GM12878 (cell line): ENCODE measurements at regions not wholly inside any gene's neighbourhood (a gene's known extent, or its start where the extent isn't known, plus 50 kb on each side); places are given as distances from the start of the nearest gene placed in this dataset.

Source experiments
- ATAC-seq: fragments of 200-7000 bp; cut with Tn5 transposase; 3 replicates; pipeline ENCODE4 v1.9.1; 2020; ENCODE audit warnings: mild to moderate bottlenecking, moderate library complexity
- BruUV-seq: library from RNA; stranded (reverse); fragments of 400-500 nt; replicated peaks from 2 replicates; lab custom pipeline; 2021; lab: Mats Ljungman, UMichigan
- CTCF ChIA-PET: fragments of 300-600 bp; sonication (Branson Sonifier 250); formaldehyde crosslinking; extraction: SDS; loops from one replicate; lab custom pipeline; 2021; ENCODE audit warnings: inconsistent platforms; lab: Yijun Ruan, JAX
- POLR2A ChIA-PET: fragments of 350-600 bp; formaldehyde crosslinking; extraction: SDS; loops from one replicate; lab custom pipeline; 2021; ENCODE audit warnings: inconsistent platforms; lab: Charles Lee
- RAD21 ChIA-PET: fragments of 300-600 bp; sonication (Branson Sonifier 250); formaldehyde crosslinking; loops from one replicate; lab custom pipeline; 2023; ENCODE audit warnings: antibody characterized with exemption; ENCODE audit not compliant: unreplicated experiment; lab: Charles Lee
- SMC1A ChIA-PET: fragments of 300-600 bp; sonication (Branson Sonifier 250); formaldehyde crosslinking; loops from one replicate; lab custom pipeline; 2023; ENCODE audit not compliant: unreplicated experiment, uncharacterized antibody; lab: Charles Lee
- DNase-seq: peaks from one replicate; pipeline ENCODE4 v3.0.0-alpha.2; 2011; ENCODE audit warnings: low read depth, low spot score
- FAIRE-seq: peaks from 3 replicates; lab custom pipeline; 2011; peaks lifted over from hg19 to GRCh38; lab: Jason Lieb, UNC
- H2AFZ ChIP-seq: 2 replicates; pipeline ENCODE4 v1.6.0; 2011; ENCODE audit warnings: low read depth, low read length, control low read depth; ENCODE audit not compliant: control insufficient read depth
- H3K27ac ChIP-seq: 2 replicates; pipeline ENCODE4 v1.5.1; 2011; ENCODE audit warnings: control low read depth; ENCODE audit not compliant: control insufficient read depth, insufficient read depth
- H3K27me3 ChIP-seq, 2 experiments: replicated peaks in 1 of 2; 2 replicates each; pipeline versions ENCODE4 v1.6.0 to v1.6.1; 2011; ENCODE audit warnings: low read length in 1 of 2; ENCODE audit not compliant: control insufficient read depth in 2 of 2, insufficient read depth in 2 of 2
- H3K36me3 ChIP-seq, 2 experiments: 2 replicates each; pipeline ENCODE4 v1.5.1; 2011; ENCODE audit warnings: low read length in 1 of 2; ENCODE audit not compliant: control insufficient read depth in 2 of 2, insufficient read depth in 2 of 2
- H3K4me1 ChIP-seq: 2 replicates; pipeline ENCODE4 v1.6.1; 2011; ENCODE audit warnings: mild to moderate bottlenecking, low read length, moderate library complexity, mixed read lengths; ENCODE audit not compliant: control insufficient read depth, insufficient read depth
- H3K4me2 ChIP-seq: 2 replicates; pipeline ENCODE4 v1.6.0; 2011; ENCODE audit warnings: control low read depth; ENCODE audit not compliant: control insufficient read depth, insufficient read depth
- H3K4me3 ChIP-seq: fragments of 200-600 bp; sonication (generic); 2 replicates; pipeline ENCODE4 v1.5.1; 2016
- H3K79me2 ChIP-seq: 2 replicates; pipeline ENCODE4 v1.6.0; 2011; ENCODE audit warnings: low read length; ENCODE audit not compliant: control insufficient read depth, insufficient read depth
- H3K9ac ChIP-seq: 2 replicates; pipeline ENCODE4 v1.8.0; 2011; ENCODE audit warnings: low read length, control low read depth, mixed read lengths; ENCODE audit not compliant: control insufficient read depth, insufficient read depth
- H3K9me3 ChIP-seq: replicated peaks from 3 replicates; pipeline ENCODE4 v1.5.1; 2011; ENCODE audit warnings: mild to moderate bottlenecking, low read length; ENCODE audit not compliant: control insufficient read depth, insufficient read depth
- H4K20me1 ChIP-seq: 2 replicates; pipeline ENCODE4 v1.6.0; 2011; ENCODE audit not compliant: control insufficient read depth, insufficient read depth
- BRCA1 ChIP-seq: IDR thresholded peaks from 2 replicates; pipeline ENCODE4 v1.6.1; 2011; ENCODE audit warnings: low read depth, low read length, improper control_type of control experiment
- FOS ChIP-seq: IDR thresholded peaks from 3 replicates; pipeline ENCODE4 v1.6.1; 2011; ENCODE audit warnings: borderline replicate concordance; ENCODE audit not compliant: insufficient read length; ENCODE audit errors: extremely low read depth
- GATAD2B ChIP-seq: fragments of 450-650 bp; conservative IDR thresholded peaks from 2 replicates; pipeline ENCODE4 v1.6.1; 2017; ENCODE audit warnings: low read depth, mild to moderate bottlenecking, moderate library complexity
- HDAC2 ChIP-seq: fragments of 200-600 bp; sonication (generic); IDR thresholded peaks from 2 replicates; pipeline ENCODE4 v1.6.1; 2017
- JUND ChIP-seq: IDR thresholded peaks from 2 replicates; pipeline ENCODE4 v1.6.1; 2012; ENCODE audit warnings: low read depth, mild to moderate bottlenecking, low read length, improper control_type of control experiment, moderate library complexity
- SMAD1 ChIP-seq: fragments of 450-650 bp; IDR thresholded peaks from 2 replicates; pipeline ENCODE4 v1.6.1; 2018; ENCODE audit warnings: mild to moderate bottlenecking, low read depth; ENCODE audit not compliant: partially characterized antibody
- SMARCA5 ChIP-seq: fragments of 450-650 bp; IDR thresholded peaks from 2 replicates; pipeline ENCODE4 v1.6.1; 2017; ENCODE audit warnings: mild to moderate bottlenecking
- SRF ChIP-seq, 2 experiments: IDR thresholded peaks; 2 replicates each; pipeline ENCODE4 v1.6.1; 2011; ENCODE audit warnings: low read depth in 2 of 2, low read length in 2 of 2, mild to moderate bottlenecking in 1 of 2, moderate library complexity in 1 of 2
- YBX1 ChIP-seq: fragments of 450-650 bp; IDR thresholded peaks from 2 replicates; pipeline ENCODE4 v1.6.1; 2016; ENCODE audit warnings: antibody characterized with exemption
- WGBS: methylation state at CpG from one replicate; pipeline ENCODE4 v1.1.6; 2016; ENCODE audit warnings: low lambda C conversion rate; ENCODE audit not compliant: insufficient replicate concordance, insufficient coverage; ENCODE audit errors: missing lambda C conversion rate; 5-methylcytosine and 5-hydroxymethylcytosine counted together
- in situ Hi-C: fragments of 300-500 bp; cut with MboI; formaldehyde crosslinking; loops from 9 replicates; pipeline ENCODE4 v1.14.3; 2018; ENCODE audit warnings: mixed read lengths
- intact Hi-C: fragments of 100-400 bp; cut with micrococcal nuclease; formaldehyde crosslinking; loops from one replicate; pipeline ENCODE4 v1.14.2; 2022; ENCODE audit not compliant: unreplicated experiment
- TF ChIP-seq, protein P1 (sequence below): fragments of 450-650 bp; IDR thresholded peaks from 2 replicates; pipeline ENCODE4 v1.6.1; 2017; ENCODE audit warnings: mild to moderate bottlenecking

GRCh38 chr15:68517285-68517761 is 61.5 kb upstream of the CORO2B start:
- Histone ChIP-seq H3K4me2 (no peak overlapping the region), H3K4me3 (no peak overlapping the region), H3K27ac (no peak overlapping the region), H3K9me3 (no peaks in the 10 kb centered on the region), H3K9ac (no peak overlapping the region)
- no TSS peak for BruUV-seq
- DNase-seq: no peak
- in situ Hi-C loops (no loop called here), intact Hi-C loops (no loop called here)
- FAIRE-seq: no peak
- no peak for ATAC-seq
- POLR2A ChIA-PET: no interaction called here
- TF ChIP-seq, protein P1, sequence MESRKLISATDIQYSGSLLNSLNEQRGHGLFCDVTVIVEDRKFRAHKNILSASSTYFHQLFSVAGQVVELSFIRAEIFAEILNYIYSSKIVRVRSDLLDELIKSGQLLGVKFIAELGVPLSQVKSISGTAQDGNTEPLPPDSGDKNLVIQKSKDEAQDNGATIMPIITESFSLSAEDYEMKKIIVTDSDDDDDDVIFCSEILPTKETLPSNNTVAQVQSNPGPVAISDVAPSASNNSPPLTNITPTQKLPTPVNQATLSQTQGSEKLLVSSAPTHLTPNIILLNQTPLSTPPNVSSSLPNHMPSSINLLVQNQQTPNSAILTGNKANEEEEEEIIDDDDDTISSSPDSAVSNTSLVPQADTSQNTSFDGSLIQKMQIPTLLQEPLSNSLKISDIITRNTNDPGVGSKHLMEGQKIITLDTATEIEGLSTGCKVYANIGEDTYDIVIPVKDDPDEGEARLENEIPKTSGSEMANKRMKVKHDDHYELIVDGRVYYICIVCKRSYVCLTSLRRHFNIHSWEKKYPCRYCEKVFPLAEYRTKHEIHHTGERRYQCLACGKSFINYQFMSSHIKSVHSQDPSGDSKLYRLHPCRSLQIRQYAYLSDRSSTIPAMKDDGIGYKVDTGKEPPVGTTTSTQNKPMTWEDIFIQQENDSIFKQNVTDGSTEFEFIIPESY: no peak
- TF ChIP-seq FOS (no peak), JUND (no peak), SMARCA5 (no peak), SMAD1 (no peak), SRF (IDR thresholded peaks at IDR 0.05; ENCODE audit: low read depth in 2 of 2, low read length in 2 of 2) (no peak), BRCA1 (no peak), HDAC2 (no peak), GATAD2B (no peak), YBX1 (no peak)
- TF ChIP-seq, all 136 proteins: peak for 0
- CTCF ChIA-PET: no interaction called here
- RAD21 ChIA-PET: no interaction called here
- Histone ChIP-seq H2AFZ (no peak overlapping the region), H3K4me1 (no peaks in the 10 kb centered on the region), H3K27me3 (peaks cover 0 to 6% of the 10 kb centered on the region in 2 experiments; a peak in 1 of 4 replicates), H3K36me3 (no peaks in the 10 kb centered on the region), H3K79me2 (no peaks in the 10 kb centered on the region), H4K20me1 (no peaks in the 10 kb centered on the region)
- WGBS: 31% methylated on average over 6 of the region's 6 CpGs
- SMC1A ChIA-PET: no interaction called here
